HG03280 (cell line): ENCODE measurements at regions not wholly inside any gene's neighbourhood (a gene's known extent, or its start where the extent isn't known, plus 50 kb on each side); places are given as distances from the start of the nearest gene placed in this dataset.

Source experiments
- ATAC-seq: cut with Tn5 transposase; IDR thresholded peaks from one replicate; pipeline ENCODE4 v1.9.1; 2021; ENCODE audit warnings: mild to moderate bottlenecking, moderate library complexity; ENCODE audit not compliant: unreplicated experiment

- no peak for ATAC-seq
Measured at GRCh38 chr13:107003911-107004310, 436.0 kb upstream of the ARGLU1 start.

DNA sequence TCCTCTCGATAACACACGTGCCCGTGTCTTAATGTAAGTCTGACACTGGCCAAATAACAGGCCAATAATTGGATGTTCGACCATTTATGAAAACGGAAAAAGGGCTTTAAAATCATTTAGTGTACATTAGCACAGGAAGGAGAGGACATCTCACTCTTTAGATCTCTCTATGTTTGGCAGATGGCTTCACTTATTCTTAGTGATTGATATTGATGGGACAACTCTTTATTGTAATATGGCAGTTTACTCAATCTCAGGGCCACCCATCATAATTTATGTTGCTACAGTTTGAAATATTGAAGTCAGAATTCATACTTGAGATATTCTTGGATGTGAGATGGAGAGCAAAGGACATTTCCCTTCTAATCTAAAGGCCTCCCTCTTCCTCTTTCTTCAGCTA, 430.7 kb upstream of the ARGLU1 start:
- ATAC-seq: no peak

DNA sequence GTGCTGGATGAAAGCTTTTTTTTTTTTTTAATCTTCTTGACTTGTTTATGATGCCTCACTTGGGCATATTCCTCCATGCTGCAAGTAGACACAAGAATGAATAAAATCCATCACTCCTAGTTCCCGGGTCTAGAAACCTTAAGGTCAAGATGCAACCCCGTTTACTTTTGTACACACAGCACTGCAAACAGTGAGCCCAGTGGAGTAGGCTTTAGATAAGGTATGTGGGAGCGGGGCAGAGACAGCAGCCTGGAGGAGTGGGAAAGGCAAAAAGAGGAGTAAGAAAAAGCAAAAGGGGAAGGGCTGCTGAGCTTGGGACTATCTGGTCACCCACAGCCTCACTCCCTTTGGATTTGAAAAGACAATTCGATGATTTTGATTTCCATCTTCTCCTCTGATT, 429.8 kb upstream of the ARGLU1 start:
- ATAC-seq: no peak

- ATAC-seq: no peak
Measured at GRCh38 chr13:106996867-106997618, 429.1 kb upstream of the ARGLU1 start.

DNA sequence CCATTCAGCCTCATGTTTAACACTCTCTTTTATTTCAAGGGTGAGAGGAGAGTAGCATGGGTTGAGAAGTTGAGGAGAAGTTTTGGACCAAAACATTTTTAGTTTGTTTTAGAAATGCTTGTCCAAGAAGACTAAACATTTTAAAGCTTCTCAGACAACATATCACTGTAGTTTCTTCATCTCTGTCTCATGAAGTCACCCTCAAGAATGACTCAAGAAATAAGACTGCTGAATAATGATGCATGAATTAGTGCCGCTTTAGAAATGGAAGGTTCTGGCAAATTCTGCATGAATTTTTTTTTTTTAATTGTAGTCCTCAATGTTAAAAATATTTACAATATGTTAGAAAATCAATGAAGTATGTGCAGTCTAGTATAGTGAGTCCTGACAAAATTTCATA, 422.7 kb upstream of the ARGLU1 start:
- no peak for ATAC-seq

GRCh38 chr13:106989876-106990275, 421.9 kb upstream of the ARGLU1 start:
- no peak for ATAC-seq

GRCh38 chr13:106987427-106987785, 419.5 kb upstream of the ARGLU1 start:
- no peak for ATAC-seq

DNA sequence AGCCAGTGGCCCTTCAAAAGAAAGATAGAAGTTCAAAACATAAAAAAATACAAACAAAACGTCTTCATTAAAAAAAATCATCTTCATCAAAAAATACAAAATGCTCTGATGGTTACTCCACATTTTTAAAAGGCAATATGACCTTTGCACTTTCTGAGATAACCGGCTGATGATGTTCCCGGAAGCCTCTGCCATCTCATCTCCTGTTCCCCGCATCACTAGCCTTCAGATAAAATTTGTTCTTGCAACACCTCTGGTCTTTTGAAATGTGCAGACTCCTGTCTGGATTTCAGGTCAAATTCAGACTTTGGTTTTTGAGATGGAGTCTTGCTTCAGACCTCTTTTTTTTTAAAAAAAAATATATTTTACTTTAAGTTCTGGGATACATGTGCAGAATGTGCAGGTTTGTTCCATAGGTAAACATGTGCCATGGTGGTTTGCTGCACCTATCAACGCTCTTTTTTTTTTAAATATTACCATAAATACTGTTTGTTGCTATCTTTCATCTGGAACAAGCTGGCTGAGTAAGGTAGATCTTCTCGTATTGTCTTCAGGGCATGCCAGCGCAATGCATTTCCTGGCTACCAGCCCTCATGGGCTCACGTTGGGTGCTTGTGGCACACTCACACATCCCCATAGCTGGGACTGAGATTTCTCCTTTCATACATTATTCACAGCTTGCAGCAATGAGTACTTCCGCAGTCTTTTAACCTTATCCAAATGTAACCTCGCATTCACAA, 418.9 kb upstream of the ARGLU1 start:
- no peak for ATAC-seq

- ATAC-seq: no peak
Measured at GRCh38 chr13:106986033-106986484, 418.1 kb upstream of the ARGLU1 start.

- no peak for ATAC-seq
Measured at GRCh38 chr13:106985481-106985880, 417.5 kb upstream of the ARGLU1 start.

GRCh38 chr13:106981051-106981450, 413.1 kb upstream of the ARGLU1 start:
- no peak for ATAC-seq

DNA sequence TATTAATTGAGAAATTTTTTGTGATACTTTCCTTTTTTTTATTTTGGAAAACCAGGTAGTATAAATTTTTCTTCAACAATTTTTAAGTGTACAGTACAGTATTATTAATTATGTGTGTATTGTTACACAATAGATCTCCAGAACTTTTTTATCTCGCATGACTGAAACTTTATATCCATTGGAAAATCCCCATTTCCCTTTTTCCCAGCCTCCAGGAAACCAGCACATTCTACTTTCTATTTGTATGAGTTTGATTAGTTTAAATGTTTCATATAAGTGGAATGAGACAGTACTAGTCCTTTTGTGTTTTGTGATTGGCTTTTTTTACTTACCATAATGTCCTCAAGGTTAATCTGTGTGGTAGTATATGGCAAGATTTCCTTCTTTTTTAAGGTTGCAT, 399.5 kb upstream of the ARGLU1 start:
- ATAC-seq: no peak

GRCh38 chr13:106963151-106963550, 395.2 kb upstream of the ARGLU1 start:
- no peak for ATAC-seq

- ATAC-seq: no peak
Measured at GRCh38 chr13:106961651-106962050, 393.7 kb upstream of the ARGLU1 start.

DNA sequence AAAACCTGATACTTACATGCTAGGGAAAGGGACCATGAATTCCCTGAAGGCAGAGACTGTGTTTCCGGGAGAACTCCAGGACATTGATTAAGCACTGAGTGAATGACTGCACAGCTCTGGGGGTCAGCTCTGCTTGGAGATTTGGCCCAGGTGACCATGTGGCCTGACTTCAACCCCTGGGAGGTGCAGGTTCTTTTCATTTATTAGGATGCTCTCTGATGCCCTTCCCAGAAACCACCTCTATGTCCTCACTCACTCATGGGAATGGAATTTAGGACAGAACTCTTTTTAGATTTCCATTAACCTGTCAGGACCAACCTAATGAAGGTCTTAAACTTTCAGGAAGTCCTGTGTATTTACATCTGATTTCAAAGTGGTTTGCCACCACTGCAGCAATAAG, 393.3 kb upstream of the ARGLU1 start:
- ATAC-seq: no peak

DNA sequence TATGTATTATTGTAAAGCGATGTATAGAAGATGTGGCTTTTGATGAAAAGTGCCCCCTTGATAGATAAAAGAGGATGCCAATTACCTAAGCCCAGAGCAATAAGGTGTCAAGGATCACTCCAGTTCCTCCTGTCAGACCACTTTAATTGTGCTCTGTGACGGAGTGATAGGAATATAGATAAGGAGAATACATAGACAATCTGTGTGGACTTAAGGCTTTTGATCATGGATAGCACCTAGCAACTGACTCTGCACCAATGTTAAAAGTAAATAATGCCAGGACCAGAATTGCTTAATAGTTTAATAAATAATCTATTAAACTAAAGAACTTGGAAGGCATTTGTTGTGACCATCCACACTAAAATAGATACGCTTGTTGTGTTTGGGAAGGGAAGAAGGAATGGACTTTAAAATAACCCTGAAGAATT, 390.7 kb upstream of the ARGLU1 start:
- ATAC-seq: no peak

- ATAC-seq: no peak
Measured at GRCh38 chr13:106942563-106942962, 374.6 kb upstream of the ARGLU1 start.

GRCh38 chr13:106941779-106942178, 373.8 kb upstream of the ARGLU1 start:
- ATAC-seq: no peak

GRCh38 chr13:106927421-106927820, 359.5 kb upstream of the ARGLU1 start:
- ATAC-seq: no peak

DNA sequence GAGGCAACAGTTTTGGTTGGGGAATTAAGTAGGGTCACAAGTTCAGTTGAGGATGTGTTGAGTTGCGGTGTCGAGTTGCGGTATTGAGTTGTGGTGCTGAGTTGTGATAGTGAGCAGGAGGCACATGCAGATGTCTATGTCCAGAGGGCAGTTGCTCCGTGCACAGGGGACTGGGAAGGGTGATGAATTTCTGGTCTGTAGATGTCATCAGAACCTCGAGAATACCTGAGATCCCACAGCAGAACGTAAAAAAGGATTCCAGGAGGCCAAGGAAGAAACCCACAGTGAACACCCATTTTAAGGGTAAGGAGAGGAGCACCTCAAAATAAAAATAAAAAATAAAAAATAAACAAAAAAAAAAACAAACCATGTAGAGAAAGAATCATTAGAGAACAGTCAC, 354.4 kb upstream of the ARGLU1 start:
- no peak for ATAC-seq

- ATAC-seq: no peak
Measured at GRCh38 chr13:106919638-106920037, 351.7 kb upstream of the ARGLU1 start.

- no peak for ATAC-seq
Measured at GRCh38 chr13:106919133-106919532, 351.2 kb upstream of the ARGLU1 start.

DNA sequence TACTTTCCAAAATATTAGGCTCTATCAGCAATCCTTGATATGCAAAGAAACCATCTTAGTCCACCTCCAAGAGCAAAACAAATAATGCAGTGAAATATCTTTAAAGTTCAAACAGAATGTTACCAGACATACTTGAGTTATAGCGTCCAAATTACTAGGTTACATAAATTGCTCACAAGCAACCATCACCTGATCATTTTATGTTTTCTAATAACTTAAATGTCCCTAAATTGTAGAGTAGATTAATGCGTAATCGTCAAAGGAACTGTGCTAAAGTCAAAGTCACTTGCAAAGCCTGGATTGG, 350.6 kb upstream of the ARGLU1 start:
- ATAC-seq: no peak
